Endothelial cell of umbilical vein (primary cell): ENCODE measurements at regions not wholly inside any gene's neighbourhood (a gene's known extent, or its start where the extent isn't known, plus 50 kb on each side); places are given as distances from the start of the nearest gene placed in this dataset.

Source experiments
- BruUV-seq: library from RNA; stranded (reverse); fragments of 400-500 nt; replicated peaks from 2 replicates; lab custom pipeline; 2021; lab: Mats Ljungman, UMichigan
- CTCF ChIA-PET: fragments of 300-600, 350-600 bp; sonication (Branson Sonifier 250); formaldehyde crosslinking; loops from one replicate; lab custom pipeline; 2021; ENCODE audit warnings: antibody characterized with exemption, inconsistent platforms; lab: Charles Lee
- POLR2A ChIA-PET: fragments of 300-600, 350-600 bp; sonication (Branson Sonifier 250); formaldehyde crosslinking; loops from one replicate; lab custom pipeline; 2021; ENCODE audit warnings: antibody characterized with exemption, inconsistent platforms; lab: Charles Lee
- DNase-seq: peaks from one replicate; pipeline ENCODE4 v3.0.0-alpha.2; 2011; ENCODE audit warnings: low read depth, low spot score
- FAIRE-seq: peaks from 2 replicates; lab custom pipeline; 2011; peaks lifted over from hg19 to GRCh38; lab: Jason Lieb, UNC
- H2AFZ ChIP-seq: 2 replicates; pipeline ENCODE4 v1.6.0; 2012; ENCODE audit warnings: low read depth, low read length, control low read depth, inconsistent platforms
- H3K27ac ChIP-seq: 2 replicates; pipeline ENCODE4 v1.5.1; 2011; ENCODE audit warnings: low read depth, mild to moderate bottlenecking, control low read depth, low read length, moderate library complexity; ENCODE audit not compliant: insufficient read depth
- H3K27me3 ChIP-seq, 2 experiments: 2 replicates each; pipeline versions ENCODE4 v1.6.0 to v1.6.1; 2011; ENCODE audit warnings: low read length in 2 of 2, mixed read lengths in 1 of 2; ENCODE audit not compliant: control insufficient read depth in 2 of 2, insufficient read depth in 2 of 2
- H3K36me3 ChIP-seq, 2 experiments: 2 replicates in 1 of 2; 3 replicates in 1 of 2; pipeline ENCODE4 v1.5.1; 2011; ENCODE audit warnings: low read length in 2 of 2, mild to moderate bottlenecking in 1 of 2, moderate library complexity in 1 of 2; ENCODE audit not compliant: control insufficient read depth in 2 of 2, insufficient read depth in 2 of 2; ENCODE audit errors: extremely low read depth in 1 of 2
- H3K4me1 ChIP-seq: 3 replicates; pipeline ENCODE4 v1.5.1; 2011; ENCODE audit warnings: mild to moderate bottlenecking, low read length; ENCODE audit not compliant: control insufficient read depth, insufficient read depth; ENCODE audit errors: extremely low read depth
- H3K4me2 ChIP-seq: 2 replicates; pipeline ENCODE4 v1.6.1; 2011; ENCODE audit warnings: low read length, control low read depth, mixed read lengths; ENCODE audit not compliant: insufficient read depth
- H3K4me3 ChIP-seq, 3 experiments: fragments of 200-600 bp in 1 of 3; sonication (generic), shearing (Covaris generic) in 1 of 3; replicated peaks in 1 of 3; 2 replicates each; pipeline ENCODE4 v1.5.1; 2011 to 2016; ENCODE audit warnings: control low read depth in 3 of 3, low read length in 3 of 3, mild to moderate bottlenecking in 2 of 3, inconsistent platforms in 1 of 3, low read depth in 1 of 3, moderate library complexity in 1 of 3; ENCODE audit not compliant: insufficient read depth in 1 of 3
- H3K79me2 ChIP-seq: 2 replicates; pipeline ENCODE4 v1.6.0; 2012; ENCODE audit warnings: low read length, inconsistent platforms; ENCODE audit not compliant: control insufficient read depth, insufficient read depth
- H3K9ac ChIP-seq: replicated peaks from 2 replicates; pipeline ENCODE3; 2011; ENCODE audit warnings: low read length, control low read depth; ENCODE audit not compliant: insufficient read depth; ENCODE audit errors: extremely low read depth
- H3K9me1 ChIP-seq: replicated peaks from 3 replicates; pipeline ENCODE4 v1.6.0; 2011; ENCODE audit warnings: mild to moderate bottlenecking, low read length; ENCODE audit not compliant: control insufficient read depth, insufficient read depth; ENCODE audit errors: extremely low read depth
- H3K9me3 ChIP-seq: replicated peaks from 2 replicates; pipeline ENCODE4 v1.5.1; 2012; ENCODE audit warnings: low read length, inconsistent platforms; ENCODE audit not compliant: control insufficient read depth, insufficient read depth
- H4K20me1 ChIP-seq: replicated peaks from 2 replicates; pipeline ENCODE3; 2011; ENCODE audit warnings: mild to moderate bottlenecking, low read length; ENCODE audit not compliant: control insufficient read depth, insufficient read depth; ENCODE audit errors: extremely low read depth
- CTCF ChIP-seq, 2 donors: IDR thresholded peaks; 1 replicate in 1 of 2; 2 replicates in 1 of 2; pipeline ENCODE4 v1.5.1; 2011; ENCODE audit warnings: low read length in 2 of 2, mild to moderate bottlenecking in 2 of 2, moderate library complexity in 2 of 2, control low read depth in 1 of 2, inconsistent platforms in 1 of 2, low read depth in 1 of 2; ENCODE audit not compliant: insufficient read depth in 1 of 2; ENCODE audit errors: extremely low read depth in 1 of 2
- EZH2 ChIP-seq: IDR thresholded peaks from 2 replicates; pipeline ENCODE4 v1.6.1; 2012; ENCODE audit warnings: borderline replicate concordance, low read depth, mild to moderate bottlenecking, moderate library complexity, low read length, inconsistent platforms; ENCODE audit not compliant: severe bottlenecking
- FOS ChIP-seq: IDR thresholded peaks from 2 replicates; pipeline ENCODE4 v1.6.1; 2011; ENCODE audit warnings: mild to moderate bottlenecking, low read length, moderate library complexity, borderline replicate concordance; ENCODE audit not compliant: insufficient read depth
- GATA2 ChIP-seq: IDR thresholded peaks from 2 replicates; pipeline ENCODE4 v1.7.0; 2011; ENCODE audit warnings: low read depth, mild to moderate bottlenecking, moderate library complexity, mixed read lengths, low read length; ENCODE audit not compliant: insufficient read length, insufficient read depth
- JUN ChIP-seq: IDR thresholded peaks from 2 replicates; pipeline ENCODE4 v1.6.1; 2011; ENCODE audit warnings: borderline replicate concordance, low read depth; ENCODE audit not compliant: insufficient read length, insufficient read depth
- MAX ChIP-seq: IDR thresholded peaks from 2 replicates; pipeline ENCODE4 v1.6.1; 2011; ENCODE audit not compliant: insufficient read depth, insufficient read length
- MYC ChIP-seq: IDR thresholded peaks from one replicate; pipeline ENCODE4 v1.6.1; 2011; ENCODE audit warnings: mild to moderate bottlenecking, low read depth, low read length
- POLR2A ChIP-seq: IDR thresholded peaks from 2 replicates; pipeline ENCODE4 v1.6.1; 2012; ENCODE audit warnings: low read depth, mild to moderate bottlenecking, control low read depth, low read length
- POLR2AphosphoS5 ChIP-seq: IDR thresholded peaks from 2 replicates; pipeline ENCODE4 v1.6.1; 2012; ENCODE audit warnings: low read depth, mild to moderate bottlenecking, control low read depth, low read length, moderate library complexity; ENCODE audit not compliant: insufficient read depth
- dilution Hi-C: fragments of 300-500 bp; cut with MboI; formaldehyde crosslinking; loops from one replicate; pipeline ENCODE4 v1.15.0; 2019; ENCODE audit warnings: low sequenced_read_pairs; ENCODE audit not compliant: extremely low pct_ligation_motif_present
- intact Hi-C: fragments of 100-400 bp; cut with micrococcal nuclease; formaldehyde crosslinking; loops from one replicate; pipeline ENCODE4 v1.10.0; 2022

DNA sequence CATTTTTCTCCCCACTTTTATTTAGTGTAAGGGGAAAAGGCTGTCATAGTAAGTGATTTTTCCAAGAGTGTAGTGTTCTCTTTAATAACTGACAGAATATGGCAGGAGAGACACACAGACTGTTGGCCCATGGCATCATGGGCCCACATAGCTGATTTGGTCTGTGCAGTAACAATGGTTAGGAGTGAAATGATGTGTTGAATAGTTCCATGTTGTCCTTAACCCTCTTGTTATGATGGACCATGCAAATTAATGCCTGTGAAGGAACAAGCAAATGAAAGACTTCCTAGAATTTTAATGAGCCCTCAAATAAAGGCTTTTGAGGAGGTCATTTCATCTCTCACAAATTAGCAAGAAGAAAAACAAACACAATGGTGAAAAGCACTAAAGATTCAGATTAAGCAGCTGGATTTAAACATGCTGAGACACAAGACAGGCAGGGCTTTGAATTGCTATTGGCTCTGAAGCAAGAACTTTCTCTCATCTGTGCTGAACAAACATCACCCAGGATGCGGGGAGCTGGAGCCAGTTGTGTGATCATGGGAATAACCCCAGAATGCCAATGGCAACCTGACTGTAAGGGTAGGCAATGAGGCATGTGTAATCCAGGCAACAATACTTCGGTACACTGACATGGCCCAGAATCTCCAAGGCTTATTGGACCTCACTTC lies 136.7 kb upstream of the VEPH1 start:
- H3K4me1 ChIP-seq, result no peaks in the 10 kb centered on the region
- no peaks in the 10 kb centered on the region for H3K79me2 ChIP-seq
- H3K4me3 ChIP-seq, result no peak overlapping the region
- TF ChIP-seq EZH2, result no peak
- TF ChIP-seq FOS, result no peak
- no peak for TF ChIP-seq CTCF (IDR thresholded peaks at IDR 0.05; ENCODE audit: extremely low read depth in 1 of 2, insufficient read depth in 1 of 2, low read depth in 1 of 2, low read length in 2 of 2)
- no peak for TF ChIP-seq POLR2A
- no peak for TF ChIP-seq JUN
- TF ChIP-seq MAX, result no peak
- no peak for TF ChIP-seq GATA2
- TF ChIP-seq MYC, result no peak
- no peak for TF ChIP-seq POLR2AphosphoS5
- H4K20me1 ChIP-seq, result no peaks in the 10 kb centered on the region
- no peak overlapping the region for H2AFZ ChIP-seq
- intact Hi-C loops (no loop called here), dilution Hi-C loops (no loop called here)
- DNase-seq, result no peak
- no peaks in the 10 kb centered on the region for H3K9me3 ChIP-seq
- H3K9ac ChIP-seq, result no peak overlapping the region
- BruUV-seq, result no TSS peak
- H3K27ac ChIP-seq, result no peak overlapping the region
- no peaks in the 10 kb centered on the region for H3K36me3 ChIP-seq
- ChIA-PET CTCF (no interaction called here), POLR2A (no interaction called here)
- H3K27me3 ChIP-seq, result peaks cover 5 to 20% of the 10 kb centered on the region in 2 experiments
- no peaks in the 10 kb centered on the region for H3K9me1 ChIP-seq
- FAIRE-seq, result no peak
- H3K4me2 ChIP-seq, result no peak overlapping the region
